ENCODE measurements at regions not wholly inside any gene's neighbourhood (a gene's known extent, or its start where the extent isn't known, plus 50 kb on each side); places are given as distances from the start of the nearest gene placed in this dataset.

- TF ChIP-seq TAF1 (IDR thresholded peaks at IDR 0.05; ENCODE audit: low read depth) (no peak), CTCF (IDR thresholded peaks at IDR 0.05; ENCODE audit: poor library complexity, severe bottlenecking) (no peak), EP300 (conservative IDR thresholded peaks at IDR 0.05; ENCODE audit: poor library complexity, severe bottlenecking) (no peak)
Observed at GRCh38 chr6:21536280-21536766, 57.2 kb upstream of the SOX4 start.
